Neural cell (in vitro differentiated cells): ENCODE measurements at regions not wholly inside any gene's neighbourhood (a gene's known extent, or its start where the extent isn't known, plus 50 kb on each side); places are given as distances from the start of the nearest gene placed in this dataset.

Experiments
- H2AFZ ChIP-seq: fragments of 200-600, 300-800 bp; sonication (generic), shearing (Covaris generic); 2 replicates; pipeline ENCODE4 v1.6.0; 2014; ENCODE audit warnings: low read depth, mild to moderate bottlenecking, antibody characterized with exemption, low read length, moderate library complexity
- H3F3A ChIP-seq: fragments of 200-600 bp; shearing (Covaris generic); 2 replicates; pipeline ENCODE4 v1.6.1; 2016; ENCODE audit warnings: mild to moderate bottlenecking, moderate library complexity, mixed read lengths, antibody characterized with exemption, low read length; ENCODE audit not compliant: insufficient read depth, poor library complexity, severe bottlenecking
- H3K27ac ChIP-seq: fragments of 200-600, 300-800 bp; sonication (generic), shearing (Covaris generic); 2 replicates; pipeline ENCODE4 v1.5.1; 2014; ENCODE audit warnings: mild to moderate bottlenecking, low read length, moderate library complexity
- H3K27me3 ChIP-seq: fragments of 300-800, 200-600 bp; sonication (generic), shearing (Covaris generic); 2 replicates; pipeline ENCODE4 v1.6.0; 2014; ENCODE audit warnings: mild to moderate bottlenecking, low read depth, low read length, moderate library complexity; ENCODE audit not compliant: insufficient read depth
- H3K36me3 ChIP-seq: fragments of 300-800, 200-600 bp; sonication (generic), shearing (Covaris generic); 2 replicates; pipeline ENCODE4 v1.5.1; 2014; ENCODE audit warnings: mild to moderate bottlenecking, antibody characterized with exemption, low read length, moderate library complexity; ENCODE audit not compliant: insufficient read depth
- H3K4me2 ChIP-seq: fragments of 300-800, 200-600 bp; sonication (generic), shearing (Covaris generic); 2 replicates; pipeline ENCODE4 v1.6.0; 2014; ENCODE audit warnings: mild to moderate bottlenecking, low read length
- H3K4me3 ChIP-seq: fragments of 300-800, 200-600 bp; sonication (generic), shearing (Covaris generic); 2 replicates; pipeline ENCODE4 v1.5.1; 2014; ENCODE audit warnings: mild to moderate bottlenecking, low read length, moderate library complexity
- H3K79me2 ChIP-seq: fragments of 200-600 bp; shearing (Covaris generic); replicated peaks from 2 replicates; pipeline ENCODE4 v1.6.0; 2014; ENCODE audit warnings: mild to moderate bottlenecking, low read length, moderate library complexity; ENCODE audit not compliant: insufficient read depth
- H3K9ac ChIP-seq: fragments of 300-800, 200-600 bp; sonication (generic), shearing (Covaris generic); 2 replicates; pipeline ENCODE4 v1.6.1; 2016; ENCODE audit warnings: mild to moderate bottlenecking, low read length, mixed read lengths
- H3K9me2 ChIP-seq: fragments of 200-600 bp; shearing (Covaris generic); 2 replicates; pipeline ENCODE4 v1.6.1; 2016; ENCODE audit warnings: mild to moderate bottlenecking, low read length, mixed read lengths; ENCODE audit not compliant: insufficient read depth
- H3K9me3 ChIP-seq: fragments of 200-600, 300-800 bp; sonication (generic), shearing (Covaris generic); 2 replicates; pipeline ENCODE4 v1.6.1; 2016; ENCODE audit warnings: mild to moderate bottlenecking, mixed run types, low read length, moderate library complexity, mixed read lengths
- H4K20me1 ChIP-seq: fragments of 200-600 bp; shearing (Covaris generic); 2 replicates; pipeline ENCODE4 v1.6.1; 2016; ENCODE audit warnings: mild to moderate bottlenecking, mixed run types; ENCODE audit not compliant: insufficient read depth
- EP300 ChIP-seq: fragments of 450-650 bp; conservative IDR thresholded peaks from 2 replicates; pipeline ENCODE4 v1.6.1; 2014; ENCODE audit warnings: antibody characterized with exemption, mild to moderate bottlenecking, moderate library complexity; ENCODE audit not compliant: poor library complexity, severe bottlenecking
- EZH2 ChIP-seq: fragments of 200-600, 300-800 bp; shearing (Covaris generic), sonication (generic); IDR thresholded peaks from 2 replicates; pipeline ENCODE4 v1.6.1; 2014; ENCODE audit warnings: antibody characterized with exemption, low read length, borderline replicate concordance, mild to moderate bottlenecking; ENCODE audit not compliant: insufficient read depth, poor library complexity, severe bottlenecking
- MXI1 ChIP-seq: fragments of 450-650 bp; conservative IDR thresholded peaks from 2 replicates; pipeline ENCODE4 v1.6.1; 2014; ENCODE audit warnings: antibody characterized with exemption, mild to moderate bottlenecking; ENCODE audit not compliant: poor library complexity, severe bottlenecking
- POLR2AphosphoS5 ChIP-seq: IDR thresholded peaks from 2 replicates; pipeline ENCODE4 v1.6.1; 2012
- RAD21 ChIP-seq: fragments of 450-650 bp; conservative IDR thresholded peaks from 2 replicates; pipeline ENCODE4 v1.6.1; 2014; ENCODE audit warnings: antibody characterized with exemption, mild to moderate bottlenecking, moderate library complexity
- SMC3 ChIP-seq: fragments of 450-650 bp; conservative IDR thresholded peaks from 2 replicates; pipeline ENCODE4 v1.6.1; 2014; ENCODE audit warnings: antibody characterized with exemption, mild to moderate bottlenecking, moderate library complexity; ENCODE audit not compliant: poor library complexity
- TAF1 ChIP-seq: IDR thresholded peaks from 2 replicates; pipeline ENCODE4 v1.6.1; 2012; ENCODE audit warnings: low read depth
- TF ChIP-seq, protein P1 (sequence below): IDR thresholded peaks from 2 replicates; pipeline ENCODE4 v1.6.1; 2012; ENCODE audit warnings: borderline replicate concordance
- TF ChIP-seq, protein P2 (sequence below): fragments of 450-650 bp; IDR thresholded peaks from 2 replicates; pipeline ENCODE4 v1.5.1; 2014; ENCODE audit warnings: antibody characterized with exemption, mild to moderate bottlenecking, moderate library complexity; ENCODE audit not compliant: poor library complexity, severe bottlenecking

DNA sequence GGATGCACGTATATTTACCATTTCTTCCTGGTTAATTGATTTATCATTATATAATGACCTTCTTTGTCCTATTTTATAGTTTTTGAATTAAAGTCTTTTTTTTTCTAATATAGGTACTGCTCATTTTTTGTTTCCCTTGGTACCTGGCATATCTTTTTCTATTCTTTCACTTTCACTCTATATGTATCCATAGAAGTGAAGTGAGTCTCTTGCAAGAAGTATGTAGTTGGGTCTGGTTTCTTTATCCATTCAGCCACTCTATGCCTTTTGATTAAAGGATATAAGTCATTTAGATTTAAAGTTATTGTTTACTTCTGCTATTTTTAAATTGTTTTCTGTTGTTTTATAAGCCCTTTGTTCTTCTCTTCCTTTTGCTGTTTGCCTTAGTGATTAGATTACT is 194.3 kb upstream of the SLITRK6 start:
- no peaks in the 10 kb centered on the region for H3F3A ChIP-seq
- no peaks in the 10 kb centered on the region for H3K27me3 ChIP-seq
- no peaks in the 10 kb centered on the region for H3K9me3 ChIP-seq
- H3K4me3 ChIP-seq = no peak overlapping the region
- no peak overlapping the region for H3K9ac ChIP-seq
- H3K36me3 ChIP-seq = no peaks in the 10 kb centered on the region
- H4K20me1 ChIP-seq = no peaks in the 10 kb centered on the region
- TF ChIP-seq, protein P1, sequence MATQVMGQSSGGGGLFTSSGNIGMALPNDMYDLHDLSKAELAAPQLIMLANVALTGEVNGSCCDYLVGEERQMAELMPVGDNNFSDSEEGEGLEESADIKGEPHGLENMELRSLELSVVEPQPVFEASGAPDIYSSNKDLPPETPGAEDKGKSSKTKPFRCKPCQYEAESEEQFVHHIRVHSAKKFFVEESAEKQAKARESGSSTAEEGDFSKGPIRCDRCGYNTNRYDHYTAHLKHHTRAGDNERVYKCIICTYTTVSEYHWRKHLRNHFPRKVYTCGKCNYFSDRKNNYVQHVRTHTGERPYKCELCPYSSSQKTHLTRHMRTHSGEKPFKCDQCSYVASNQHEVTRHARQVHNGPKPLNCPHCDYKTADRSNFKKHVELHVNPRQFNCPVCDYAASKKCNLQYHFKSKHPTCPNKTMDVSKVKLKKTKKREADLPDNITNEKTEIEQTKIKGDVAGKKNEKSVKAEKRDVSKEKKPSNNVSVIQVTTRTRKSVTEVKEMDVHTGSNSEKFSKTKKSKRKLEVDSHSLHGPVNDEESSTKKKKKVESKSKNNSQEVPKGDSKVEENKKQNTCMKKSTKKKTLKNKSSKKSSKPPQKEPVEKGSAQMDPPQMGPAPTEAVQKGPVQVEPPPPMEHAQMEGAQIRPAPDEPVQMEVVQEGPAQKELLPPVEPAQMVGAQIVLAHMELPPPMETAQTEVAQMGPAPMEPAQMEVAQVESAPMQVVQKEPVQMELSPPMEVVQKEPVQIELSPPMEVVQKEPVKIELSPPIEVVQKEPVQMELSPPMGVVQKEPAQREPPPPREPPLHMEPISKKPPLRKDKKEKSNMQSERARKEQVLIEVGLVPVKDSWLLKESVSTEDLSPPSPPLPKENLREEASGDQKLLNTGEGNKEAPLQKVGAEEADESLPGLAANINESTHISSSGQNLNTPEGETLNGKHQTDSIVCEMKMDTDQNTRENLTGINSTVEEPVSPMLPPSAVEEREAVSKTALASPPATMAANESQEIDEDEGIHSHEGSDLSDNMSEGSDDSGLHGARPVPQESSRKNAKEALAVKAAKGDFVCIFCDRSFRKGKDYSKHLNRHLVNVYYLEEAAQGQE = no peak
- TF ChIP-seq, protein P2, sequence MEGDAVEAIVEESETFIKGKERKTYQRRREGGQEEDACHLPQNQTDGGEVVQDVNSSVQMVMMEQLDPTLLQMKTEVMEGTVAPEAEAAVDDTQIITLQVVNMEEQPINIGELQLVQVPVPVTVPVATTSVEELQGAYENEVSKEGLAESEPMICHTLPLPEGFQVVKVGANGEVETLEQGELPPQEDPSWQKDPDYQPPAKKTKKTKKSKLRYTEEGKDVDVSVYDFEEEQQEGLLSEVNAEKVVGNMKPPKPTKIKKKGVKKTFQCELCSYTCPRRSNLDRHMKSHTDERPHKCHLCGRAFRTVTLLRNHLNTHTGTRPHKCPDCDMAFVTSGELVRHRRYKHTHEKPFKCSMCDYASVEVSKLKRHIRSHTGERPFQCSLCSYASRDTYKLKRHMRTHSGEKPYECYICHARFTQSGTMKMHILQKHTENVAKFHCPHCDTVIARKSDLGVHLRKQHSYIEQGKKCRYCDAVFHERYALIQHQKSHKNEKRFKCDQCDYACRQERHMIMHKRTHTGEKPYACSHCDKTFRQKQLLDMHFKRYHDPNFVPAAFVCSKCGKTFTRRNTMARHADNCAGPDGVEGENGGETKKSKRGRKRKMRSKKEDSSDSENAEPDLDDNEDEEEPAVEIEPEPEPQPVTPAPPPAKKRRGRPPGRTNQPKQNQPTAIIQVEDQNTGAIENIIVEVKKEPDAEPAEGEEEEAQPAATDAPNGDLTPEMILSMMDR = no peak
- no peak for TF ChIP-seq RAD21
- TF ChIP-seq POLR2AphosphoS5 = no peak
- no peak for TF ChIP-seq TAF1
- TF ChIP-seq EP300 = no peak
- no peak for TF ChIP-seq EZH2
- no peak for TF ChIP-seq SMC3
- TF ChIP-seq MXI1 = no peak
- H3K9me2 ChIP-seq = no peaks in the 10 kb centered on the region
- H3K79me2 ChIP-seq = no peaks in the 10 kb centered on the region
- no peak overlapping the region for H3K4me2 ChIP-seq
- no peak overlapping the region for H2AFZ ChIP-seq
- no peak overlapping the region for H3K27ac ChIP-seq

DNA sequence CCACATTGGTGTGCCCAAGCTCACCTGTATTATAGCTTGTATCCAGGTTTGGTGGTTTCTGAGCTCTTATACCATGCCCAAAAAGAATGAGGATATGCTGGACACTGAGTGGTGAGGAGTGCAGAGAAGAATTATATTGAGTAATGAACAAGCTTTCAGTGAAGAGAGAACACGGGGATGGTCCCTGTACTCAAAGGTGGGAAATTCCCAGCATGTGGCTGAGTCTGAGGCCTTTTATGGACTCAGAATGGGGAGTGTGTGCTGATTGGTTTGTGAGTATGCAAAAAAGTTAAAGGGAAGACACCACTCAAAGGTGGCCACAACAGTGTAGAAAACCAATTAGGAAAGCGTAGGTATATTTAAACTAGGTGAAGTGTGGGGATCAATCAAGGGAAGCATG is 191.2 kb upstream of the SLITRK6 start:
- Histone ChIP-seq H2AFZ (no peak overlapping the region), H3K9me2 (no peaks in the 10 kb centered on the region), H3K27ac (no peak overlapping the region), H3K4me2 (no peak overlapping the region), H3K9me3 (no peaks in the 10 kb centered on the region), H3K4me3 (no peak overlapping the region), H3K36me3 (no peaks in the 10 kb centered on the region), H3K9ac (no peak overlapping the region), H3K27me3 (no peaks in the 10 kb centered on the region), H3K79me2 (no peaks in the 10 kb centered on the region), H4K20me1 (no peaks in the 10 kb centered on the region), H3F3A (no peaks in the 10 kb centered on the region)
- TF ChIP-seq TAF1 = no peak
- TF ChIP-seq, protein P1 = no peak
- TF ChIP-seq POLR2AphosphoS5 = no peak
- TF ChIP-seq EZH2 = no peak
- TF ChIP-seq RAD21 = no peak
- TF ChIP-seq MXI1 = no peak
- TF ChIP-seq, protein P2 = no peak
- TF ChIP-seq SMC3 = no peak
- TF ChIP-seq EP300 = no peak
